Middle frontal gyrus (tissue), 1 donor: ENCODE measurements at regions not wholly inside any gene's neighbourhood (a gene's known extent, or its start where the extent isn't known, plus 50 kb on each side); places are given as distances from the start of the nearest gene placed in this dataset.

ENCODE experiments used
- DNase-seq: peaks from one replicate; pipeline ENCODE4 v3.0.0-alpha.2; 2015; ENCODE audit warnings: low spot score; ENCODE audit errors: extremely low spot score

DNA sequence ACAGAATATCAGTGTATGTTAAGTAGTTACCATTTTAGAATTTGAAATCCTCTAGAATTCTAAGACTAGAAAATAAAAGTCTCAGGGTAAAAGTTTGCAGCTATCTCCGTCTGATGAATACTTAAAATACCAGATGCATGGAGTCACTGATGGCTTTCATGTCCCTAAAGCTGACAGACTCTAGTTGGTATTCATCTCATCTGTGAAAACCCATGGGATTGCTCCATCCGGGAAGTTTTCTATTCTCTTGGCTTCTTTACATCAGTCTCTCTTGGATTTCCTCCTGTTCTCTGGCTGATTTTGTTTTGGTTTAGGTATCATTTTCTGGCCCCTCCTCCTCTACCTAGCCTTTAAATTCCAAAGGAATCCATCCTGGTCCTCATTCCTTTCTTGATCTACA, 465.6 kb upstream of the POU3F3 start:
- no peak for DNase-seq

DNA sequence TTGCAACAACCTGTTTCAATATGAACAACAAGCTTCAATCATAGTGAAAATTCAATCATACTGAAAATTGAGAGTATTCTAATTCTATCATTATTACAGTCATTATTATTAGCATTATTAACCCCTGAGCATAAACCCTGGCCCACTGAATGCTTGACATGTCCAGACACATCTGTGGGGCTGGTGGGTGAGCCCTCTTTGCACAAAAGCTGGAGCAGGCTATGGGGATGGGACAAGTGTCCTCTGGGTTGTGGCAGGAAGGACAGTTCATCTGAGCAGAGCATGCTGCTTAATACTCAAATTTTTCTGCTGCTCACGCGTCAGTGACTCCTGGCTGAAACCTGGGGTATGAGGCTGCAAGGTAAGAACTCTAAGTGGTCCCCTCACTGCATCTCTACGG, 451.1 kb upstream of the POU3F3 start:
- no peak for DNase-seq

DNA sequence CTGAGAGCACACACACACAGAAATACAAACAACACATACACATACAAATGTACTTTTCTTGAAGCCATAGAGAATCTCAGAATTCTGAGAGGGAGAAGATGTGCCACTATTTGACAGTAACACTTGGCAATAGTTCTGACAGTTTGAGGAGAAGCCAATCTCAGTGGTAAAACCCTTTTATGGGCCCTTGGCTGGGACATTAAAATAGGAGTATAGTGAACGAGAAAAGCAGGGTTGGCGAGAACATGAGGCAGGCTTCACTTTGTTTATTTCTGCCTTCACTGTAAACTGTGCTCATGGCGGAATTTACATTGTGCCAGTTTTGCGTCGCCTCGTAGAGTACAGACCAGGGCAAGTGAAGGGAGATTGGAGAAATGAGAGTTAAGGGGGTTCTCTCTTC, 449.4 kb upstream of the POU3F3 start:
- DNase-seq, result no peak

DNA sequence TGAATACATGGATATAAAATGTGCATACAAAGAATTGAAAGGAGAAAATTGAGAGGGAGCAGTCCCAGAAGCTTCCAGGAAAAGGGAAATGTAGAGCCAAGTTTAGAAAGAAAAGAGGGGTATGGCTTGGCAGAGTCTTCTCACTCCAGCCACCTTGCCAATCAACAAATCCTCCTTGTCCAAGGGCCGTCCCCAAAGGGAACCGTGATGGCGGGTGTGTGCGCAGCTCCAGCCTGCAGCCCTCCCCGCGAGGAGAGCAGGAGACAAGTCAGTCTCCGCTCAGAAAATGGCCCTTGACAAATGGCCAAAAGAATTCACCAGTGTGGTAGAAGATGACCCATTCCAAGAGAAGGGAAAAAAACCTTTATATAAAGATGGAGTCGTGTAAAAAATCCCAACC, 448.3 kb upstream of the POU3F3 start:
- DNase-seq, result no peak

DNA sequence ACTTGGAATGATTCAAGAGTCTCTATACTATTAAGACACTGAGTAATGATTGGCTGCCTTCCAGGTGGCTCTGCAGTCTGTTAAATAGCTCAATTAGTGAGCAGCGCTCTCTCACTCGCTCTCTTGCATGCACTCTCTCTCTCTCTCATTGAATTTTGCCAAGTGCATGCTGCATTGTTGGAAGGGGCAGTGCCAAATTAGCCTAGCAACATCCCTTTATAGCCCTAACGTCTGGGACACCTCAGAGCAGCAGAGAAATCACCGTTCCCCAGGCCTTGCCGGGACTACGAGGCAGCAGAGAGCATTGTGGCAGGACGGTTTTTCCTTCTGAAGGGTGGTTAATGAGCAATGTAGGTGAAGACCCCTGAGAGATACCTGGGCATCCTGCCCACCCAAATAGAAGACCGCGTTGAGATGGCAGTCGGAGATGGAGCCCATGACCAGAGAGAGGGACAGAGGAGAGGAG, 447.6 kb upstream of the POU3F3 start:
- DNase-seq, result no peak

DNA sequence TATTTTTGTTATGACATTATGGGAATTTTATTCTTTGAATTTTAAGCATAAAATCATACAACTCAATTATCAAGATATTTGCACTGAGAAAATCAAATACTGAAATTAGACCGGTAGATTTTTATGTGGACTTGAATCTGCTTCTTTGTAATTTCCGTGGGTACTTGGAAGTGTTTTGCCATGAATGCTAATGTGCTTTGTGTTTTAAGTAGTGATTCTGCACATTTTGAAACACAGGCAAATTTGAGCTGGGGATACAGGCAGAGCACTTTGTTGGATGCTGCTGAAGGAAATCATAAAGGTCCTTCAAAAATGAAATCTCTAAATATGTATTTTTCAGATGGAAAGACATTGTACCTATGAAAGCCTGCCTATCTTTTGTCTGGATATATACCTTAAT, 446.3 kb upstream of the POU3F3 start:
- no peak for DNase-seq

DNA sequence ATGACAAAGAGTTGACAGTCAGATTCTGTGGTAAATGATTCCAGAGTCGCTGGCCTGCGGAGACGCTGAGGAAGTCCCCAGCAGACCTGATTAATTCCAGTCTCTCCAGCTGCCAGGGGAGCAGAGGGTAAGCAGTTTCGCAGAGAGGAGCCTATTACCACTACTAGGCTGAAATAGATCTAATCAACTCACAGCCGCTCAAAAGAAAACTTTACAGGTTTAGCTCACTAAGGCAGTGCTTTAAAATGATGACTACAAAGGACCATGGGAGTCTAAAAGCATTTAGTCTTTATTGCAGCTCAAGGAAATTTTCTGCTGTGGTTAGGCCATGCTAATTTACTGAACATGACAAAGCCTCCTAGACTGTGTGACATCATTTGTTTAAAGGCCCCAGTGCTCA, 445.6 kb upstream of the POU3F3 start:
- no peak for DNase-seq

DNA sequence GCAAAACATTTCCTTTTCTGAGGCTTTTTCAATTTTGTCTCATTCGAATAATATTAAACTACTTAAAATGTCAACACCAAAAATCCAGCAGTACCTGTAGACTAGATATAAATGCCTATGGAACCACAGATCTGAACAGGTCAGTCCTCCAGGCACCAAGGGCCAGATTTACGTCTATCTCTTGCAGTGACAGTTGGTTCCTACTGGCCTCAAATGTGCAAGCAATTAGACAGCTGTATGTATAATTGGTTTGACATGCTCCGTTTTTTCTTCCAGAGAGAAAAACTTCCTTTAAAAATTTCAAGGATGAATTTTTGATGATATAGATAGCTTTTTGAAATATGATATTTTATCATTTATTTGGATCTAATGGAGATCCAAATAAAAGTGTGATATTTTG, 443.8 kb upstream of the POU3F3 start:
- DNase-seq, result no peak

DNA sequence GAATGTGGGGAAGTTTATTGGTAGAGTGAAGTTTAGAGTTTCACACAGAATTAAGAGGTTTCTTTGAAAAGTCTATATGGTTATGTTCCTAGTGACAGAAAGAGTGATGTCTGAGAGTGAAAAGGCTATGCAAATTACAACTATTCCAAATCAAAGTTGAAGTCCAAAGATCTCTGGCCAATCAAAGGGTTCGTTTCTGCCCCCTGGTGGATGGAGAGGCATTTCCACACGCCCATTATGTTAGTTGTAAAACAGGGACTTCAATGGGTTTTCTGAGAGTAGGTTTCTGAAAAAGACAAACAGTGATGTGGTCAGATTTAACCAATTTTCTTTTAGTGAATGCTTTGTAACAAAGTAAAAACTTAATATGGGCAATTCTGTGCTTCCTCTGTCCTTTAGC, 441.5 kb upstream of the POU3F3 start:
- DNase-seq, result no peak

DNA sequence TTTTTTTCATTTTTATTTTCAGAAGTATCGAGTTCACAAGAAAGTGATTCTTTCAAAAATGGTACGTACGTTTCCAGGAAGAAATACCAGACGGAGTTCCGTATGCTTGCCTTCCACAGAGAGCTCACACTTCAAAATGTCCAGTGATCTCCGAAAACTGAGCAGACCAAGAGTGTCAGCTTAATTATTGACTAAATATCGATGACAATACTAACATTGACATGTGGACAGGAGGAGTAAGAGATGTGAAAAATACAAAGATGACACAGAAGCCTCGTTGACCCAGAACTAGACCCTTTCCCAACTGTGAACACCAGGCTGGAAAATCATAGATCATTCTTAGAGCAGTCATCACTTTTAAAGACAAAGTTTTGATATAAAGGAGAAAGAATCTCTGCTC, 440.0 kb upstream of the POU3F3 start:
- no peak for DNase-seq

DNA sequence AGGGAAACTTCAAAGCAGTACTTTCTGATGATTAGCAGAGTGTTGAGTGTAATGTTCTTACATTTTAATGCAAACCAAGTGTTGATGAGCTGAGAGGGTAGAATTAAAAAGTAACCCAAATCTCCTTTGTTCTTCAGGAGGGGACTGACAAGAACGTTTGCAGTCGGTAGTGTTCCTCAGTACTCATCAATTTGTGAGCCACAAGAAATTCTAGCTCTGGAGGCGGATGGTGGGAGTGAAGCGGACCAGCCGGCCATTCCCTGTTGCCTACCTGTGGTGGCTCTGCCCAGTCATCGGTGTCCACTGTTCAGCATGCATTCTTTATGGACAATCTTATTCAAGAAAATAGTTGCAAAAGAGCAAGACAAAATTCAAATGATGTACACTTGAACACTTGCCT, 438.6 kb upstream of the POU3F3 start:
- DNase-seq, result no peak

DNA sequence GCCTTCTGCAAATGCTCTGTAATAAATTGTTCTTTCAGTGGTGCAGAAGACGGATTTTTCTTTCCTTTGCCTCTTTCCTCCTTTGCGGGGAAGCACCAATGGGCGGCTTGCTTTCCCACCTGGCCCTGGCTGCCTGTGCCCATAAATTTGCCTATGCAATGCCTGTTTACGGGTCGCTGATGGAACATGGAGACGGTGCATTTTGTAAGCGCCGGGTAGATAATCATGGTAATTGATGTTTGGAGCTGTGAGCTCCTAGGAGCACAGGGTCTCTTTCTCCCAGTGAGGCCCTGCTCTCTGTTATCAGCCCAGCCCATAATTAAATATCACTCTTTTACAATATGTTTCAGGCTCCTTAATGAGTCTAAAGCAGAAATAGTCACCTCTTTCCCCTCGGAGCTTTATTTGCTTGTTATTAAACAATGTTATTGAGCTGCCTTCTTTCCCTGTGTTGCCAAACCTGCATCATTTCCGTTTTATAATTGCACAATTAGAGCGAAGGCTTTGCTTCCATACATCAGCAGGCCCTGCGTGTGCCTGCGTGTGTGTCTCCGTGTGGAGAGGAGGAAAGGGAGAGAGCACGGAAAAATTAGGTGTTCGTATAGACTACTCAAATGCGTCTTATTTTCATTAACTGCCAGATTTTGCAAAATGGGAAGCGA, 437.4 kb upstream of the POU3F3 start:
- DNase-seq, result no peak

DNA sequence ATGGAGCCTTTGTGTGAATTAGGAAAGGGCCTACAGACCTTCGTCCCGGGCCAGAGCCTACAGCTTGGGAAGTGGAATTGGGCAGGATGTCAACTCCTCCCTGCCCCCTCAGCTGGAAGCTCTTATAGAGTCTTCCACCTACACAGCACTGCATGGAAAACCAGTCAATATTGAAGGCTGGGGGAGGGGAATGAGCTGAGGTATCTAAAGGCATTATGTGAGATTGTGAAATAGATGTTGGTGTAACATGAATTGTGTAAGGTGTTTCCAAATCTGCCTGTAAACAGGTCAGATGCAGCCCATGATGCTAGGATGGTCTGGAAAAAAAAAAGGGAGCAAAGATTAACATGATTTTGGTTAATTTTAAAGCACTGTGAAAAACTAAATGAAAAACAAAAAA, 433.5 kb upstream of the POU3F3 start:
- DNase-seq, result no peak

DNA sequence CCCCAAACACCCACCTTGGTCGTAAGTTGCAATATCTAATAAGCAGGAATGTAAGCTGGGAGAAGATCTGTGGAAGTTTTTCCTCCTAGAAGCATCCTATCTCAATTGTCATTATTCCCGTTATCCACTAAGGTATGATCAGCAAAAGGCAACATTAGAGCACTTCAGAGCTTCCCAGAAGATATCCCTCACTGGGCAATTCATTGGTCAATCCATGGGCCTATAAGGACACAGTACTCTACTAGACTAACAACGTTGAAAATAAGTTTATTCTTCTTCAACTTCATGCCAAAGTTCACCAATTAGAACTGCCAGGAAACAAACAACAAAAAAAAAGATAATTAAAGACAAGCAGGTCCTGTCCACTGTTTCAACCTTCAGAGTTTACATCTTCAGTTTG, 433.0 kb upstream of the POU3F3 start:
- DNase-seq, result no peak

DNA sequence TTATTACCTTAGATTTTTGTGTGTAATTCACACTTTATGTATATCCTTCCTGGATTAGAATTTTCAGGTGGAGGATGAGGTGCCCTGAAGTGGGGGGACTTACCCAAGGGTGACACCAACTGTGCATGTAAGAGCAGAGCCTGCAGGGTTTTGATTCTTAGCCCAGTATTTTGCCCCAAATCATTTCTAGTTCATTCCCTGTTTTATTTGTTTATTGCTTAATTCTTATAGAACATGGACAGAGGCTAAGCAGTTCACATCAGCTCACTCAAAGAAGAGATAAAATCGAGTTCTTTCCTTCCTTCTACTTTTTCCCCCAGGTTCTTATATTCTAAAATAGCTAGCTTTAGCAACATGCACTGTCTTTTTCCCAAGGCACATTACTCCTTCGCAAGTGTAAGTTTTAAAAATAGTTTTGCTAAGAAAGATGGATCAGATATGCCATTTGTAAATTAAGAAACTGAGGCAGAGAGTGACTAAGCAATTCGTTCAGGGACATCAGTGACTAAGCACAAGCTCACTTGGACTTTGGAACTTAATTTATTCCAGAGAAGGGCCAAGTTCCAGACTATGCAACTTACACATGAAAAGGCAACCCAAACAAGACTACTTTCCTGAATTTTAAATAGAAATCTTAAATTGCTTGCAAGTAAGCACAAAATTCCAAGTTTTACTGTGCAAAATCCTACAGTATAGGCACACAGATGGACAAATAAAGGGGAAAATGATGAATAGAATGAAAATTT, 427.9 kb upstream of the POU3F3 start:
- DNase-seq, result no peak

DNA sequence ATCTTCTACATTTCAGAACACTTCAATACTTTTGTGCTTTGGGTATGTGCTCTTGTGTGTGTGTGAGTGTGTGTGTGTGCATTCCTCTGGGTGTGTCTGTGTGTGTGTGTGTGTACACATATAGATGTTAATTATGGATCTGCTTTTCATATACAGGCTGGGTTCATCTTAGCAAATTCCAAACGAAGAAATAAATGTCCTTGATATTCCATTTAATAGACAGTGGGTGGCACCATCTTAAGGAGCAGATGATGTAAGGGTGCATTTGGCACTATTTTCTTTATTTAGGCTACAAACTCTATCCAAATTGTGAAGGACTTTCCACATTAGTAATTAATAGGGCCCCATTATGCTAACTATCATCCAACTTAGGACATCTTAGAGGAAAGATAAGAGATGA, 425.8 kb upstream of the POU3F3 start:
- DNase-seq, result no peak

DNA sequence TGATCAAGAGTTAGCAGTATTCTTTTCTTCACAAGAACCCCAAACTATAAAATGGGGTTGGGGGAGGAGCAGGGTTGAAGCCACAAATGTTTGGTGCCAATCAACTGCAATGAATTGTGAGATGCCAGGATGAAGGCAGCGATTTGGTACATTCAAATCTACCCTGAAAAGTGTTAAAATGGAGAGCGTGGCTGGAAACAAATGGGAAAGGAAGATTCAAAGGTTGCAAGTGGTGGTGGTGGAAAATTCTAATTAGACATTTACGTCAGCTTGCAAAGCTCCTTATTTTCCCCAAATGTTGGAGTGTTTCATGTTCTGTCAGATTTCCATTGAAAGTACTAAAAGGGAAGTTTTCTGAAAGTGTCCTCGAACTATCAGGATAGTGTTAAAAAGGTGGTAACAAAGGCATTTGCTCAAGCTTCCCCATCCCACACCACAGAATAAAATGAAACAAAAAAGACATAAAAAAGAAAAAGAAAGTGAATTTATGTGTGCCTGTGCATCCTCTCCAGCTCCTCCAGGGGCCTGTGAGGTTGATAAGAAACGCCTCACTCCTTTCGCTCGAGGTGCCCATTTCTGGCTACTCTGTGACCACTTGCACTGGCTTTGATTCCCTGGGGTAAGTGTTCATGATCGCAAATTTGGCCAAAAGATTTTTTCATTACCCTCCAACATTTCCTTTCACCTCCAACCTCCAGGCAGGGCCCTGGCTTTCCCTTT, 424.1 kb upstream of the POU3F3 start:
- DNase-seq, result no peak

DNA sequence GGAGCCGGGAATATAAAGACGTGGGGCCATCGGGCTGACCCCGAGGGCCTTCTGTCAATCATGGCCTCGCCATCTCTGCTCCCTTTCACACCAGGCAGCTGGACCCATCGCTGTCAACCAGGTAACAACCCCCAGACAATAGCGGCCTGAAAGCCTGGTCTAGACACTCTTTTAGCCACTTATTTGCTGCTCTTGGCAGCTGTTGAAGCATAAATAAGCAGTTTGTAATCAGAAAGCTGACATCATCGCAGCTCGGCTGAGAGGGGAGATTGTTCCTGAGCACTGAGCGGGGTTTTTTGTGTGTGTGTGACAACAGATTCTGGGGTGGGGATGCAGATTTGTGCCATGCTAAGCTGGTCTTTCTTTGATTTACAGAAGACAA, 423.6 kb upstream of the POU3F3 start:
- DNase-seq, result no peak

DNA sequence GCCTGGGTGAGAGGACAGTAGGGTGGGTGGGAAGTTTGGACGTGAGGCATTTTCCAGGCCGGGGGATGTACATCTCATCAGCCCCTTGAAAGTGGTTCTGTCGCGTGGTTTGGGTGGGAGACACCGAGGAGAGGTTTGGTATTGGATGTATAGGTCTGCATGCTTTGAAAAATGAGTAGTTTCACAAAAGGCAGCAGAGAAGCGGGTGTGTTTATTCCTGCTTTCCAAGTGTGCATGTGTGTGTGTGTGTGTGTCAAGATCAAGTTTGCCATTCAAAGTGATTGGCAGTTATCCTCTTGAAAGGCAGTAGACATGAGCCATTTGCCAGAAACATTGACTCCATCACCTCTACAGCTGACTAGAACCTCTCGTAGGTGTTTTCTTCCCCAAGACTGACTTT, 423.1 kb upstream of the POU3F3 start:
- DNase-seq, result no peak

DNA sequence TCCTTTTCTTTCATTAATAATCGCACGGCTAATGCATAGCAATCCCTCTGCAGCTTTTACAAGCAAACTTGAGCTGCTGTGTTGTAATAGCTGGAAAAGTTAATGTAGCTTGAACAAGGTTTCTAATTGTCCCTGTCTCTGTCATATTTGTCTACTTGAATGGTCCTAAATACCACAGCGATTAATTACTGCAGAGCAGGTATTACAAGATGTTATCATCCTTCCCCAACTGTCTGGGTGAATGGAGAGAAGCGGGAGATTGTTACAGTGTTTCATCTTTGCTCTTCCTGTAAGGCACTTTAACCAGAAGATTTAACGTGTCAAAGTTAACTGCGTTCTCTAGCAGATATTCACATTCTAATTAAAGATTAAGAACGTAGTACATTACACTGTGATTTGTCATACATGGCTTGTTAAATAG, 422.2 kb upstream of the POU3F3 start:
- DNase-seq, result no peak

DNA sequence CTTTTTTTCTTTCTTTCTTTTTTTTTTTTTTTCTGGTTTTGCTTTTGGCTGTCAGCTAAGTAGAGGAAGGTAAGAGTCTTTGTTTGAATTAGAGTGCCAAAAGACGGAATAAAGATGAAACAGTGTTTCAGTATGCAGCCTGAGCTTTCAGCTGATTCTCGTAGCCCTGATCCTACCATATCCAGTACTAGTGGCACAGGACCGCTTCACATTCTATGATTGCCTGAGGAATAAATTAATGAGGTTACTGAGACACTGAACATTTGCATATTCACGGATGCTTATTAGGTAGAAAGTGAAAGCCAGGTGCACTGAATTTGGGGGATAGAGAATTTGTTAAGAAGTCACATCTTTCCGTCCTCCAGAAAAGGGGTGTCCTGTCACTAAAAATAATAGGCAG, 421.5 kb upstream of the POU3F3 start:
- DNase-seq, result no peak

DNA sequence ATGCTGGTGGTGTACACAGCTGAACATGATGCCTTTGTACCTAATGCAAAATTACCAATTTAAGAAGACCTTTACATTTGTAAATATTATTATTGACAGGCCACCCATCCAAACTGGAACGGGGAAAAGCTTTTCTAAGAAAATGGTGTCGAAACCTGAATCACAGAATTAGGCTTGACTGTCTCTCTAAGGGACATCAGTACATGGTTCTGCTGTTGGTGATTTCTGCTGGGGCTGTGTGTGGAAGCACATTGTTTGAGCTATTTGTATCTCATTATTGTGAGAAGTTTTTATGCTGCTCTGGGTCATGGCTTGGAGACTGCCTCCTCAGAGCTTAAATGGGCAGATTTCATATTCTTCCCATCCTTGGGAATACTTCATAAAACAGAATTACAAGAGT, 420.9 kb upstream of the POU3F3 start:
- no peak for DNase-seq

DNA sequence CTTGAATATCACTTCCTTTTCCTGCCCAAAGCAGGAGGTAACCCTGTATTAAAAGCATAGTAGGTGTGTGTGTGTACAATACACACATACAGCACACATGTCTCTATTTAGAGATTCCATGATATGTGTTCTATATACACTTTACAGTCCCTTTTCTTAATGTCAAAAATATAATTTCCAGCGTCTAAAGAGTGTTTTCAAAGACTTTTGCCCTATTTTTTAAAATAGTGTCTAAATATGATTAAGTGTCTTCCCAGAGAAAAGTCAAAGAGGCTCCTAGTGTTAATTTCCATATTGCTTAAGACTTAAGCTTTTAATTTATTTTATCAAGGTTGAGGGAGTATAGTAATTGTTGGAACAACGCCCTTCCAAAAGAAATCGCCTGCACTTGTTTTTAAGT, 420.3 kb upstream of the POU3F3 start:
- no peak for DNase-seq
